Dedifferentiated amniotic fluid mesenchymal stem cell (primary cell): ENCODE measurements at regions not wholly inside any gene's neighbourhood (a gene's known extent, or its start where the extent isn't known, plus 50 kb on each side); places are given as distances from the start of the nearest gene placed in this dataset.
"Not testable (repeated sequence)": the region's sequence is repeated elsewhere in the genome, so short reads cannot be mapped to it uniquely, and the experiment has no call there.

Source experiments
- DNase-seq: peaks from one replicate; pipeline ENCODE4 v3.0.0-alpha.2; 2016; ENCODE audit errors: extremely low spot score

GRCh38 chr13:82597747-82598146 is 1284.5 kb downstream of the SLITRK1 start:
- DNase-seq, result no peak

- DNase-seq, result no peak
Measured at GRCh38 chr13:82593239-82593638, 1289.0 kb downstream of the SLITRK1 start.

GRCh38 chr13:82571653-82572052 is 1310.6 kb downstream of the SLITRK1 start:
- no peak for DNase-seq

GRCh38 chr13:82569581-82569980 is 1312.7 kb downstream of the SLITRK1 start:
- DNase-seq, result no peak

- DNase-seq, result no peak
Measured at GRCh38 chr13:82566864-82567263, 1315.4 kb downstream of the SLITRK1 start.

- DNase-seq, result no peak
Measured at GRCh38 chr13:82565201-82565600, 1317.1 kb downstream of the SLITRK1 start.

GRCh38 chr13:82560889-82561288 is 1321.4 kb downstream of the SLITRK1 start:
- no peak for DNase-seq

- DNase-seq, result no peak
Measured at GRCh38 chr13:82522872-82523271, 1359.4 kb downstream of the SLITRK1 start.

GRCh38 chr13:82506805-82507414 is 1375.4 kb downstream of the SLITRK1 start:
- no peak for DNase-seq

- no peak for DNase-seq
Measured at GRCh38 chr13:82501834-82502233, 1380.4 kb downstream of the SLITRK1 start.

GRCh38 chr13:82480415-82480814 is 1401.9 kb downstream of the SLITRK1 start:
- DNase-seq, result no peak

GRCh38 chr13:82477436-82477835 is 1404.8 kb downstream of the SLITRK1 start:
- no peak for DNase-seq

GRCh38 chr13:82467626-82468025 is 1414.6 kb downstream of the SLITRK1 start:
- DNase-seq, result no peak

GRCh38 chr13:82459575-82459974 is 1422.7 kb downstream of the SLITRK1 start:
- DNase-seq, result not testable (repeated sequence)

- DNase-seq, result no peak
Measured at GRCh38 chr13:82458169-82458568, 1424.1 kb downstream of the SLITRK1 start.

GRCh38 chr13:82457548-82457947 is 1424.7 kb downstream of the SLITRK1 start:
- DNase-seq, result not testable (repeated sequence)

GRCh38 chr13:82447416-82448077 is 1434.7 kb downstream of the SLITRK1 start:
- DNase-seq, result no peak

GRCh38 chr13:82439159-82439904 is 1442.9 kb downstream of the SLITRK1 start:
- no peak for DNase-seq

GRCh38 chr13:82438320-82438719 is 1444.0 kb downstream of the SLITRK1 start:
- no peak for DNase-seq

GRCh38 chr13:82436099-82436585 is 1446.1 kb downstream of the SLITRK1 start:
- no peak for DNase-seq

GRCh38 chr13:82432949-82433348 is 1449.3 kb downstream of the SLITRK1 start:
- no peak for DNase-seq

GRCh38 chr13:82412749-82413148 is 1469.5 kb downstream of the SLITRK1 start:
- DNase-seq, result no peak

- DNase-seq, result no peak
Measured at GRCh38 chr13:82407321-82407720, 1475.0 kb downstream of the SLITRK1 start.
